Liver (tissue), 3 donors: ENCODE measurements at regions not wholly inside any gene's neighbourhood (a gene's known extent, or its start where the extent isn't known, plus 50 kb on each side); places are given as distances from the start of the nearest gene placed in this dataset.

Source experiments
- ATF3 ChIP-seq: IDR thresholded peaks from 2 replicates; pipeline ENCODE4 v1.6.1; 2016; ENCODE audit warnings: antibody characterized with exemption
- CTCF ChIP-seq: fragments of 150-350 bp; IDR thresholded peaks from 2 replicates; pipeline ENCODE4 v1.5.1; 2017; ENCODE audit warnings: improper control_type of control experiment, low read depth, low read length; ENCODE audit not compliant: missing input control
- EGR1 ChIP-seq, 2 donors: IDR thresholded peaks; 2 replicates each; pipeline ENCODE4 v1.6.1; 2016 to 2018; ENCODE audit warnings: antibody characterized with exemption in 2 of 2, low read depth in 2 of 2
- FOXA1 ChIP-seq: IDR thresholded peaks from 2 replicates; pipeline ENCODE4 v1.6.1; 2016; ENCODE audit warnings: antibody characterized with exemption
- GABPA ChIP-seq, 2 donors: IDR thresholded peaks in 1 of 2; conservative IDR thresholded peaks in 1 of 2; 2 replicates each; pipeline ENCODE4 v1.6.1; 2016; ENCODE audit warnings: antibody characterized with exemption in 2 of 2, mild to moderate bottlenecking in 1 of 2, moderate library complexity in 1 of 2
- HNF4A ChIP-seq, 2 donors: conservative IDR thresholded peaks; 2 replicates each; pipeline ENCODE4 v1.6.1; 2016; ENCODE audit warnings: antibody characterized with exemption in 2 of 2, mild to moderate bottlenecking in 2 of 2
- MAX ChIP-seq: IDR thresholded peaks from 2 replicates; pipeline ENCODE4 v1.6.1; 2016; ENCODE audit warnings: antibody characterized with exemption
- NR2F2 ChIP-seq: IDR thresholded peaks from 2 replicates; pipeline ENCODE4 v1.6.1; 2016; ENCODE audit warnings: antibody characterized with exemption
- RAD21 ChIP-seq, 2 donors: IDR thresholded peaks; 2 replicates each; pipeline ENCODE4 v1.6.1; 2016; ENCODE audit warnings: antibody characterized with exemption in 2 of 2, mild to moderate bottlenecking in 2 of 2
- REST ChIP-seq: IDR thresholded peaks from 2 replicates; pipeline ENCODE4 v1.6.1; 2016; ENCODE audit warnings: antibody characterized with exemption, mild to moderate bottlenecking
- SP1 ChIP-seq: IDR thresholded peaks from 2 replicates; pipeline ENCODE4 v1.6.1; 2018; ENCODE audit warnings: antibody characterized with exemption, mild to moderate bottlenecking
- YY1 ChIP-seq: IDR thresholded peaks from 2 replicates; pipeline ENCODE4 v1.6.1; 2016; ENCODE audit warnings: antibody characterized with exemption, mild to moderate bottlenecking
- TF ChIP-seq, protein P1 (sequence below): IDR thresholded peaks from 2 replicates; pipeline ENCODE4 v1.6.1; 2016; ENCODE audit warnings: antibody characterized with exemption
- donor health status: healthy.
- donor health status: healthy.

- TF ChIP-seq CTCF = no peak
- no peak for TF ChIP-seq RAD21 (IDR thresholded peaks at IDR 0.05)
- no peak for TF ChIP-seq NR2F2
- TF ChIP-seq, protein P1, sequence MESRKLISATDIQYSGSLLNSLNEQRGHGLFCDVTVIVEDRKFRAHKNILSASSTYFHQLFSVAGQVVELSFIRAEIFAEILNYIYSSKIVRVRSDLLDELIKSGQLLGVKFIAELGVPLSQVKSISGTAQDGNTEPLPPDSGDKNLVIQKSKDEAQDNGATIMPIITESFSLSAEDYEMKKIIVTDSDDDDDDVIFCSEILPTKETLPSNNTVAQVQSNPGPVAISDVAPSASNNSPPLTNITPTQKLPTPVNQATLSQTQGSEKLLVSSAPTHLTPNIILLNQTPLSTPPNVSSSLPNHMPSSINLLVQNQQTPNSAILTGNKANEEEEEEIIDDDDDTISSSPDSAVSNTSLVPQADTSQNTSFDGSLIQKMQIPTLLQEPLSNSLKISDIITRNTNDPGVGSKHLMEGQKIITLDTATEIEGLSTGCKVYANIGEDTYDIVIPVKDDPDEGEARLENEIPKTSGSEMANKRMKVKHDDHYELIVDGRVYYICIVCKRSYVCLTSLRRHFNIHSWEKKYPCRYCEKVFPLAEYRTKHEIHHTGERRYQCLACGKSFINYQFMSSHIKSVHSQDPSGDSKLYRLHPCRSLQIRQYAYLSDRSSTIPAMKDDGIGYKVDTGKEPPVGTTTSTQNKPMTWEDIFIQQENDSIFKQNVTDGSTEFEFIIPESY = no peak
- TF ChIP-seq REST = no peak
- TF ChIP-seq YY1 = no peak
- TF ChIP-seq EGR1 (IDR thresholded peaks at IDR 0.05; ENCODE audit: low read depth in 2 of 2) = no peak
- no peak for TF ChIP-seq GABPA (IDR thresholded peaks at IDR 0.05 in 1 of 2, conservative IDR thresholded peaks at IDR 0.05 in 1 of 2)
- TF ChIP-seq ATF3 = no peak
- no peak for TF ChIP-seq SP1
- no peak for TF ChIP-seq MAX
- TF ChIP-seq HNF4A (conservative IDR thresholded peaks at IDR 0.05) = no peak
- no peak for TF ChIP-seq FOXA1
Observed at GRCh38 chr9:72445306-72445995, 76.0 kb upstream of the TMC1 start.
